Uterus (tissue), 3 donors: ENCODE measurements at regions not wholly inside any gene's neighbourhood (a gene's known extent, or its start where the extent isn't known, plus 50 kb on each side); places are given as distances from the start of the nearest gene placed in this dataset.

Experiments used
- DNase-seq, 2 donors: peaks; one replicate each; pipeline ENCODE4 v3.0.0-alpha.2; 2019 to 2020
- H3K27ac ChIP-seq, 2 donors: fragments of 200-600 bp; sonication (generic); 1 replicate in 1 of 2; 2 replicates in 1 of 2; pipeline ENCODE4 v1.5.1; 2016 to 2018
- H3K27me3 ChIP-seq, 2 donors: fragments of 200-600 bp; sonication (generic); one replicate each; pipeline ENCODE4 v1.5.1; 2018 to 2019; ENCODE audit warnings: control low read depth in 1 of 2
- H3K36me3 ChIP-seq, 2 donors: fragments of 200-600 bp; sonication (generic); one replicate each; pipeline ENCODE4 v1.5.1; 2019; ENCODE audit warnings: control low read depth in 1 of 2
- H3K4me1 ChIP-seq, 2 donors: fragments of 200-600 bp; sonication (generic); one replicate each; pipeline ENCODE4 v1.5.1; 2018 to 2019; ENCODE audit warnings: control low read depth in 1 of 2
- H3K4me3 ChIP-seq, 2 donors: fragments of 200-600 bp; sonication (generic); 1 replicate in 1 of 2; 2 replicates in 1 of 2; pipeline ENCODE4 v1.5.1; 2018 to 2019; ENCODE audit warnings: mild to moderate bottlenecking in 1 of 2
- H3K9me3 ChIP-seq, 2 donors: fragments of 200-600 bp; sonication (generic); one replicate each; pipeline ENCODE4 v1.5.1; 2019; ENCODE audit warnings: control low read depth in 1 of 2
- CTCF ChIP-seq, 4 experiments: fragments of 200-600 bp in 2 of 4; fragments of 450-650 bp in 2 of 4; sonication (generic) in 2 of 4; IDR thresholded peaks; one replicate each; pipeline ENCODE4 v1.5.1; 2016 to 2019; ENCODE audit warnings: antibody characterized with exemption in 4 of 4, mild to moderate bottlenecking in 2 of 4, moderate library complexity in 1 of 4
- POLR2A ChIP-seq, 2 donors: fragments of 450-650 bp; IDR thresholded peaks; one replicate each; pipeline ENCODE4 v1.6.1; 2016; ENCODE audit warnings: antibody characterized with exemption in 2 of 2, mild to moderate bottlenecking in 1 of 2, moderate library complexity in 1 of 2
- intact Hi-C: fragments of 100-400 bp; cut with DNase I; formaldehyde crosslinking; loops from one replicate; pipeline ENCODE4 v1.15.1; 2023; ENCODE audit warnings: low total_unique reads
- donor health status: DM: yes; HTN: yes; CAD: no.

- TF ChIP-seq POLR2A (IDR thresholded peaks at IDR 0.05) (no peak), CTCF (IDR thresholded peaks at IDR 0.05) (no peak)
- Histone ChIP-seq H3K4me1 (no peaks in the 10 kb centered on the region), H3K9me3 (no peaks in the 10 kb centered on the region)
Measured at GRCh38 chr15:38992506-38992905, 427.9 kb upstream of the RASGRP1 start.

GRCh38 chr15:38992930-38993329 lies 428.3 kb upstream of the RASGRP1 start:
- no peaks in the 10 kb centered on the region for H3K4me1 ChIP-seq
- no peaks in the 10 kb centered on the region for H3K36me3 ChIP-seq
- H3K27ac ChIP-seq, result no peak overlapping the region
- no peak for TF ChIP-seq CTCF (IDR thresholded peaks at IDR 0.05)
- no peaks in the 10 kb centered on the region for H3K27me3 ChIP-seq
- intact Hi-C loops, result no loop called here
- H3K4me3 ChIP-seq, result no peak overlapping the region
- no peaks in the 10 kb centered on the region for H3K9me3 ChIP-seq
- DNase-seq, result no peak

More at GRCh38 chr15:38992506-38992905, 427.9 kb upstream of the RASGRP1 start:
- Histone ChIP-seq H3K36me3 (no peaks in the 10 kb centered on the region), H3K27me3 (no peaks in the 10 kb centered on the region), H3K4me3 (no peak overlapping the region), H3K27ac (no peak overlapping the region)
- intact Hi-C loops, result no loop called here
- no peak for DNase-seq

- intact Hi-C loops, result no loop called here
- H3K4me1 ChIP-seq, result no peaks in the 10 kb centered on the region
Measured at GRCh38 chr15:38994310-38994709, 429.7 kb upstream of the RASGRP1 start.

GRCh38 chr15:38996111-38996631 lies 431.6 kb upstream of the RASGRP1 start:
- no peak for DNase-seq
- Histone ChIP-seq H3K9me3 (no peaks in the 10 kb centered on the region), H3K27me3 (no peaks in the 10 kb centered on the region), H3K36me3 (no peaks in the 10 kb centered on the region), H3K4me1 (no peaks in the 10 kb centered on the region), H3K4me3 (no peak overlapping the region), H3K27ac (no peak overlapping the region)
- intact Hi-C loops, result no loop called here
- no peak for TF ChIP-seq CTCF (IDR thresholded peaks at IDR 0.05)

More at GRCh38 chr15:38994310-38994709, 429.7 kb upstream of the RASGRP1 start:
- Histone ChIP-seq H3K27me3 (no peaks in the 10 kb centered on the region), H3K9me3 (no peaks in the 10 kb centered on the region), H3K36me3 (no peaks in the 10 kb centered on the region), H3K4me3 (no peak overlapping the region), H3K27ac (no peak overlapping the region)
- no peak for DNase-seq
- TF ChIP-seq CTCF (IDR thresholded peaks at IDR 0.05) (no peak), POLR2A (IDR thresholded peaks at IDR 0.05) (no peak)

- intact Hi-C loops, result no loop called here
- no peak for DNase-seq
Measured at GRCh38 chr15:38997841-38998240, 433.2 kb upstream of the RASGRP1 start.

More at GRCh38 chr15:38997841-38998240, 433.2 kb upstream of the RASGRP1 start:
- Histone ChIP-seq H3K4me1 (no peaks in the 10 kb centered on the region), H3K36me3 (no peaks in the 10 kb centered on the region), H3K9me3 (no peaks in the 10 kb centered on the region), H3K4me3 (no peak overlapping the region), H3K27ac (no peak overlapping the region), H3K27me3 (no peaks in the 10 kb centered on the region)
- TF ChIP-seq CTCF (IDR thresholded peaks at IDR 0.05) (no peak), POLR2A (IDR thresholded peaks at IDR 0.05) (no peak)
